BJ (cell line): ENCODE measurements at regions not wholly inside any gene's neighbourhood (a gene's known extent, or its start where the extent isn't known, plus 50 kb on each side); places are given as distances from the start of the nearest gene placed in this dataset.
"Not testable (repeated sequence)": the region's sequence is repeated elsewhere in the genome, so short reads cannot be mapped to it uniquely, and the experiment has no call there.

Experiments
- CTCF ChIA-PET: fragments of 350-600 bp; formaldehyde crosslinking; extraction: SDS; loops from one replicate; lab custom pipeline; 2021; ENCODE audit warnings: antibody characterized with exemption, inconsistent platforms; lab: Yijun Ruan, JAX
- POLR2A ChIA-PET: fragments of 300-600 bp; sonication (Branson Sonifier 250); formaldehyde crosslinking; extraction: SDS; loops from one replicate; lab custom pipeline; 2021; ENCODE audit warnings: antibody characterized with exemption; lab: Charles Lee
- DNase-seq: peaks from one replicate; pipeline ENCODE4 v3.0.0-alpha.2; 2011; ENCODE audit warnings: low read depth
- H3K27me3 ChIP-seq: 2 replicates; pipeline ENCODE4 v1.6.0; 2011; ENCODE audit warnings: low read length; ENCODE audit not compliant: control insufficient read depth, insufficient read depth
- H3K36me3 ChIP-seq: 2 replicates; pipeline ENCODE4 v1.5.1; 2011; ENCODE audit warnings: low read length; ENCODE audit not compliant: control insufficient read depth, insufficient read depth
- H3K4me3 ChIP-seq: 2 replicates; pipeline ENCODE4 v1.5.1; 2011; ENCODE audit warnings: low read depth, mild to moderate bottlenecking, control low read depth, low read length
- TF ChIP-seq, protein P1 (sequence below): IDR thresholded peaks from 2 replicates; pipeline ENCODE4 v1.5.1; 2011; ENCODE audit warnings: low read depth, mild to moderate bottlenecking, control low read depth, inconsistent platforms, low read length, moderate library complexity; ENCODE audit not compliant: insufficient read depth

GRCh38 chr2:193199322-193199721 lies 1004.6 kb upstream of the TMEFF2 start:
- CTCF ChIA-PET = no interaction called here
- Histone ChIP-seq H3K27me3 (no peaks in the 10 kb centered on the region), H3K36me3 (no peaks in the 10 kb centered on the region), H3K4me3 (no peak overlapping the region)
- TF ChIP-seq, protein P1, sequence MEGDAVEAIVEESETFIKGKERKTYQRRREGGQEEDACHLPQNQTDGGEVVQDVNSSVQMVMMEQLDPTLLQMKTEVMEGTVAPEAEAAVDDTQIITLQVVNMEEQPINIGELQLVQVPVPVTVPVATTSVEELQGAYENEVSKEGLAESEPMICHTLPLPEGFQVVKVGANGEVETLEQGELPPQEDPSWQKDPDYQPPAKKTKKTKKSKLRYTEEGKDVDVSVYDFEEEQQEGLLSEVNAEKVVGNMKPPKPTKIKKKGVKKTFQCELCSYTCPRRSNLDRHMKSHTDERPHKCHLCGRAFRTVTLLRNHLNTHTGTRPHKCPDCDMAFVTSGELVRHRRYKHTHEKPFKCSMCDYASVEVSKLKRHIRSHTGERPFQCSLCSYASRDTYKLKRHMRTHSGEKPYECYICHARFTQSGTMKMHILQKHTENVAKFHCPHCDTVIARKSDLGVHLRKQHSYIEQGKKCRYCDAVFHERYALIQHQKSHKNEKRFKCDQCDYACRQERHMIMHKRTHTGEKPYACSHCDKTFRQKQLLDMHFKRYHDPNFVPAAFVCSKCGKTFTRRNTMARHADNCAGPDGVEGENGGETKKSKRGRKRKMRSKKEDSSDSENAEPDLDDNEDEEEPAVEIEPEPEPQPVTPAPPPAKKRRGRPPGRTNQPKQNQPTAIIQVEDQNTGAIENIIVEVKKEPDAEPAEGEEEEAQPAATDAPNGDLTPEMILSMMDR = no peak
- POLR2A ChIA-PET = no interaction called here
- DNase-seq = no peak

DNA sequence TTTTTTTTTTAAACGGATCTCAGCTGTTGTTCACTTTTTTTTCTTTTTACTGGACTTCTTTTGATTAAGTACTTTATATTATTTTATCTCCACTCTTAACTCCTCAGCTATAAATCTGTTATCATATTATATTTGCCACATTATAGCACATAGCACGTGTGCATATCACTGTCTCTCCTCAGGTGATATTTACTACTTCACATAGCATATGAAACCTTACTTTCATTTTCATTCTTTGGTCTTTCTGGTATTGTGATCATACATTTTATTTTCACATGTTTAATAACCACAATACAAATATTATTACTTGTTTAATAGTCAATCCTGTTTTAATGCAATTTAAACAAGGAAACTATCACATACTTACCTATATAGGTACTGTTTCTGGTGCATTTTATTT lies 993.1 kb upstream of the TMEFF2 start:
- Histone ChIP-seq H3K4me3 (no peak overlapping the region), H3K27me3 (no peaks in the 10 kb centered on the region), H3K36me3 (no peaks in the 10 kb centered on the region)
- CTCF ChIA-PET = no interaction called here
- TF ChIP-seq, protein P1 = no peak
- POLR2A ChIA-PET = no interaction called here
- DNase-seq = no peak

GRCh38 chr2:193170981-193171380 lies 976.2 kb upstream of the TMEFF2 start:
- CTCF ChIA-PET, DNase-seq, H3K4me3 ChIP-seq, H3K36me3 ChIP-seq, H3K27me3 ChIP-seq, POLR2A ChIA-PET: not testable (repeated sequence)

- POLR2A ChIA-PET = no interaction called here
- no peak overlapping the region for H3K4me3 ChIP-seq
- no peaks in the 10 kb centered on the region for H3K27me3 ChIP-seq
- H3K36me3 ChIP-seq = no peaks in the 10 kb centered on the region
- TF ChIP-seq, protein P1 = no peak
- no peak for DNase-seq
- CTCF ChIA-PET = interaction anchor here (0.6 kb wide), 1 partner anchor 10 kb away, joined by 3 read pairs; no protein-coding TSS in a partner anchor
Measured at GRCh38 chr2:193156480-193156879, 961.7 kb upstream of the TMEFF2 start.

- Histone ChIP-seq H3K27me3 (no peaks in the 10 kb centered on the region), H3K36me3 (no peaks in the 10 kb centered on the region), H3K4me3 (no peak overlapping the region)
- CTCF ChIA-PET = no interaction called here
- POLR2A ChIA-PET = no interaction called here
- TF ChIP-seq, protein P1 = no peak
- no peak for DNase-seq
Measured at GRCh38 chr2:193154076-193154475, 959.3 kb upstream of the TMEFF2 start.

GRCh38 chr2:193153576-193153975 lies 958.8 kb upstream of the TMEFF2 start:
- POLR2A ChIA-PET = no interaction called here
- CTCF ChIA-PET = no interaction called here
- DNase-seq = no peak
- Histone ChIP-seq H3K27me3 (no peaks in the 10 kb centered on the region), H3K4me3 (no peak overlapping the region), H3K36me3 (no peaks in the 10 kb centered on the region)
- TF ChIP-seq, protein P1 = no peak

DNA sequence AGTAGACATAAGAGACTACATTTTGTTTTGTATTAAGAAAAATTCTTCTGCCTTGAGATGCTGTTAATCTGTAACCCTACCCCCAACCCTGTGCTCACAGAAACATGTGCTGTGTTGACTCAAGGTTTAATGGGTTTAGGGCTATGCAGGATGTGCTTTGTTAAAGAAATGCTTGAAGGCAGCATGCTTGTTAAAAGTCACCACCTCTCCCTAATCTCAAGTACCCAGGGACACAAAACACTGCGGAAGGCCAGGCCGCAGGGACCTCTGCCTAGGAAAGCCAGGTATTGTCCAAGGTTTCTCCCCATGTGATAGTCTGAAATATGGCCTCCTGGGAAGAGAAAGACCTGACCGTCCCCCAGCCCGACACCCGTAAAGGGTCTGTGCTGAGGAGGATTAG lies 947.7 kb upstream of the TMEFF2 start:
- POLR2A ChIA-PET, H3K27me3 ChIP-seq, CTCF ChIA-PET, DNase-seq, H3K36me3 ChIP-seq, H3K4me3 ChIP-seq: not testable (repeated sequence)
